K562 (cell line): ENCODE measurements at regions not wholly inside any gene's neighbourhood (a gene's known extent, or its start where the extent isn't known, plus 50 kb on each side); places are given as distances from the start of the nearest gene placed in this dataset.

Experiments
- ATAC-seq: fragments of 200-7000 bp; cut with Tn5 transposase; 3 replicates; pipeline ENCODE4 v1.9.1; 2020; ENCODE audit warnings: moderate library complexity
- BruUV-seq: library from RNA; stranded (reverse); fragments of 400-500 nt; replicated peaks from 2 replicates; lab custom pipeline; 2021; lab: Mats Ljungman, UMichigan
- CTCF ChIA-PET: fragments of 300-600 bp; formaldehyde crosslinking; extraction: SDS; loops from one replicate; lab custom pipeline; 2021; ENCODE audit warnings: low intra/inter-chr PET ratio; lab: Yijun Ruan, JAX
- POLR2A ChIA-PET: fragments of 300-600, 350-650 bp; sonication (Branson Sonifier 250); formaldehyde crosslinking; extraction: SDS; loops from one replicate; lab custom pipeline; 2021; ENCODE audit warnings: antibody characterized with exemption, inconsistent platforms; lab: Yijun Ruan, JAX
- DNase-seq, 4 experiments: peaks; one replicate each; pipeline versions ENCODE4 v3.0.0 to v3.0.0-alpha.2; 2011 to 2018; ENCODE audit warnings: low spot score in 3 of 4, mixed read lengths in 3 of 4; ENCODE audit errors: extremely low read depth in 1 of 4
- FAIRE-seq: peaks from 2 replicates; lab custom pipeline; 2011; peaks lifted over from hg19 to GRCh38; lab: Jason Lieb, UNC
- H2AFZ ChIP-seq: 2 replicates; pipeline ENCODE4 v1.6.0; 2011; ENCODE audit warnings: low read depth, low read length, control low read depth, inconsistent platforms
- H3K27ac ChIP-seq: fragments of 200-600 bp; 3 replicates; pipeline ENCODE4 v1.8.0; 2011; ENCODE audit warnings: low read depth, mild to moderate bottlenecking, control low read depth, inconsistent platforms, low read length, moderate library complexity, mixed read lengths; ENCODE audit errors: extremely low read depth
- H3K27me3 ChIP-seq, 2 experiments: fragments of 300-600 bp in 1 of 2; 2 replicates in 1 of 2; 3 replicates in 1 of 2; pipeline versions ENCODE4 v1.6.0 to v1.8.0; 2011; ENCODE audit warnings: inconsistent platforms in 2 of 2, low read length in 2 of 2, mild to moderate bottlenecking in 1 of 2, mixed read lengths in 1 of 2, moderate library complexity in 1 of 2; ENCODE audit not compliant: control insufficient read depth in 2 of 2, insufficient read depth in 2 of 2
- H3K36me3 ChIP-seq: fragments of 300-600 bp; 3 replicates; pipeline ENCODE4 v1.8.0; 2011; ENCODE audit warnings: mild to moderate bottlenecking, low read length, inconsistent platforms; ENCODE audit not compliant: control insufficient read depth, insufficient read depth
- H3K4me1 ChIP-seq, 2 experiments: fragments of 200-600 bp in 1 of 2; replicated peaks in 1 of 2; 2 replicates in 1 of 2; 3 replicates in 1 of 2; pipeline versions ENCODE4 v1.5.1 to v1.8.0; 2011; ENCODE audit warnings: inconsistent platforms in 2 of 2, low read length in 2 of 2, mild to moderate bottlenecking in 1 of 2, mixed read lengths in 1 of 2, moderate library complexity in 1 of 2; ENCODE audit not compliant: control insufficient read depth in 2 of 2, insufficient read depth in 2 of 2
- H3K4me2 ChIP-seq: 2 replicates; pipeline ENCODE4 v1.6.1; 2011; ENCODE audit warnings: low read length, control low read depth, inconsistent platforms, mixed read lengths; ENCODE audit not compliant: insufficient read depth
- H3K4me3 ChIP-seq: fragments of 200-600 bp; sonication (generic), shearing (Covaris generic); 2 replicates; pipeline ENCODE4 v1.5.1; 2016; ENCODE audit warnings: control low read depth, inconsistent platforms
- H3K79me2 ChIP-seq: fragments of 200-600 bp; 3 replicates; pipeline ENCODE4 v1.8.0; 2011; ENCODE audit warnings: low read length, inconsistent platforms; ENCODE audit not compliant: control insufficient read depth, insufficient read depth
- H3K9ac ChIP-seq, 2 experiments: 2 replicates each; pipeline versions ENCODE4 v1.6.0 to v1.6.1; 2011; ENCODE audit warnings: low read depth in 2 of 2, low read length in 2 of 2, control low read depth in 1 of 2, inconsistent platforms in 1 of 2, mild to moderate bottlenecking in 1 of 2, mixed read lengths in 1 of 2; ENCODE audit not compliant: insufficient read depth in 1 of 2
- H3K9me1 ChIP-seq: one replicate; pipeline ENCODE4 v1.6.0; 2011; ENCODE audit warnings: inconsistent platforms, mild to moderate bottlenecking, low read length, moderate library complexity; ENCODE audit not compliant: control insufficient read depth, insufficient read depth
- H3K9me3 ChIP-seq: replicated peaks from 2 replicates; pipeline ENCODE4 v1.5.1; 2011; ENCODE audit warnings: low read depth, low read length, inconsistent platforms; ENCODE audit not compliant: control insufficient read depth, insufficient read depth
- H4K20me1 ChIP-seq: replicated peaks from 2 replicates; pipeline ENCODE4 v1.6.1; 2011; ENCODE audit warnings: low read length, inconsistent platforms, mixed read lengths; ENCODE audit not compliant: control insufficient read depth, insufficient read depth
- BCOR ChIP-seq: fragments of 450-650 bp; IDR thresholded peaks from 2 replicates; pipeline ENCODE4 v1.6.1; 2016
- DDX20 ChIP-seq: fragments of 450-650 bp; IDR thresholded peaks from 2 replicates; pipeline ENCODE4 v1.6.1; 2016; ENCODE audit warnings: missing genetic modification characterization, low read depth, mild to moderate bottlenecking, missing compliant biosample characterization, moderate library complexity
- GTF2A2 ChIP-seq: IDR thresholded peaks from 2 replicates; pipeline ENCODE4 v1.6.1; 2016; ENCODE audit warnings: mild to moderate bottlenecking, missing genetic modification characterization, missing compliant biosample characterization
- GTF2E2 ChIP-seq: fragments of 200-800 bp; sonication (Bioruptor generic); IDR thresholded peaks from 2 replicates; pipeline ENCODE4 v1.6.1; 2016; ENCODE audit warnings: missing genetic modification characterization, missing compliant biosample characterization
- HNRNPUL1 ChIP-seq: fragments of 200-400 bp; formaldehyde crosslinking; IDR thresholded peaks from 2 replicates; pipeline ENCODE4 v1.6.1; 2017; ENCODE audit warnings: low read length
- MEF2A ChIP-seq: IDR thresholded peaks from 2 replicates; pipeline ENCODE4 v1.6.1; 2011; ENCODE audit warnings: low read depth, mild to moderate bottlenecking, low read length, moderate library complexity; ENCODE audit not compliant: control insufficient read depth
- POLR2AphosphoS5 ChIP-seq: IDR thresholded peaks from 2 replicates; pipeline ENCODE4 v1.6.1; 2011; ENCODE audit warnings: mild to moderate bottlenecking, low read depth, low read length, moderate library complexity; ENCODE audit not compliant: control insufficient read depth, insufficient read depth
- TFAM ChIP-seq: fragments of 250-450 bp; sonication (Bioruptor Pico); conservative IDR thresholded peaks from 2 replicates; pipeline ENCODE4 v1.5.0; 2021; ENCODE audit warnings: mild to moderate bottlenecking, moderate library complexity
- ZBTB8A ChIP-seq: fragments of 450-650 bp; IDR thresholded peaks from 2 replicates; pipeline ENCODE4 v1.6.1; 2018; ENCODE audit warnings: mild to moderate bottlenecking, moderate library complexity; ENCODE audit not compliant: partially characterized antibody
- ZNF23 ChIP-seq: fragments of 250-450 bp; sonication (Bioruptor Pico); IDR thresholded peaks from 2 replicates; pipeline ENCODE4 v1.4.0; 2020; ENCODE audit warnings: mild to moderate bottlenecking
- WGBS: fragments of 100-300 bp; shearing (Covaris generic); methylation state at CpG from one replicate; pipeline ENCODE4 v1.1.6; 2016; ENCODE audit warnings: low coverage, mixed read lengths; ENCODE audit not compliant: insufficient coverage; ENCODE audit errors: missing lambda C conversion rate; 5-methylcytosine and 5-hydroxymethylcytosine counted together
- in situ Hi-C: fragments of 300-500 bp; cut with MboI; formaldehyde crosslinking; loops from 4 replicates; pipeline ENCODE4 v1.15.0; 2018; ENCODE audit warnings: inconsistent platforms, mixed read lengths
- intact Hi-C: fragments of 100-400 bp; cut with micrococcal nuclease; formaldehyde crosslinking; loops from 2 replicates; pipeline ENCODE4 v1.14.2; 2022
- TF ChIP-seq, protein P1 (sequence below): fragments of 250-450 bp; sonication (Bioruptor Pico); IDR thresholded peaks from 2 replicates; pipeline ENCODE4 v1.5.0; 2022; ENCODE audit warnings: mild to moderate bottlenecking
- TF ChIP-seq, protein P2 (sequence below): fragments of 250-450 bp; sonication (Bioruptor Pico); IDR thresholded peaks from 2 replicates; pipeline ENCODE4 v1.4.0; 2020
- TF ChIP-seq, protein P3 (sequence below), 3 experiments: fragments of 200-800 bp in 1 of 3; fragments of 250-450 bp in 1 of 3; fragments of 450-650 bp in 1 of 3; sonication (Bioruptor Pico) in 1 of 3; sonication (Bioruptor generic) in 1 of 3; formaldehyde crosslinking in 1 of 3; IDR thresholded peaks; 2 replicates each; pipeline versions ENCODE4 v1.6.1 to v1.8.0; 2016 to 2022; ENCODE audit warnings: mild to moderate bottlenecking in 2 of 3, missing genetic modification characterization in 2 of 3, missing compliant biosample characterization in 1 of 3, moderate library complexity in 1 of 3

DNA sequence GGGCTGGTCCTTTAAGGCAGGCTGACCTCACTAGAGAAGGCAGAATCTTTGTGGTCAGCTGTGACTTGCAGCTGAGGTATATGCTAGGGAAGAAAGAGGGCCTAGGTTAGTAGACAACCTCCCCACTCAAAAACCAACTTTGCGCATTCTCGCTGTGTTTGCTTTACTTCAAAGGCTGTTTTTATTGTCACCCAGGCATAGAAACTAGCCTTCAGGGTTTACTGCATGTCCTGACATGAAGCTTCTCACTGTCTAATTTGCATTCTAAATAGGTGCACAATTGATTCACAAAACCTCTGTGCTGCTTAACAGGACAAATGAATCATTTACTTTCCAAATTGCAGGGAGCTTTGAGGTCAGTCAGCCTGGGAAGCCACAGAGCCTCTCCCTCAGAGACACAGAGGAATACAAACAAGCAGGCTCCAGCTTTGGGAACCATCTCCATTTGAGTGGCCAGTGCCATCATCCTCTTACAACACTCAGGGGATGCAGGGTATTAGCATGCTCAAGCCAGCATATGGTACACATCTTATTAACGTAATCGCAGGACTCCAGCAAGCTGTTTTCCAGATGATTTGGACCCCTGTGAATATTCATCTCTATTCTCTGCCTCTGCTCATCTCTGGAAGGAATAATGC lies 596.4 kb upstream of the GHITM start (continued):
- TF ChIP-seq, protein P1, sequence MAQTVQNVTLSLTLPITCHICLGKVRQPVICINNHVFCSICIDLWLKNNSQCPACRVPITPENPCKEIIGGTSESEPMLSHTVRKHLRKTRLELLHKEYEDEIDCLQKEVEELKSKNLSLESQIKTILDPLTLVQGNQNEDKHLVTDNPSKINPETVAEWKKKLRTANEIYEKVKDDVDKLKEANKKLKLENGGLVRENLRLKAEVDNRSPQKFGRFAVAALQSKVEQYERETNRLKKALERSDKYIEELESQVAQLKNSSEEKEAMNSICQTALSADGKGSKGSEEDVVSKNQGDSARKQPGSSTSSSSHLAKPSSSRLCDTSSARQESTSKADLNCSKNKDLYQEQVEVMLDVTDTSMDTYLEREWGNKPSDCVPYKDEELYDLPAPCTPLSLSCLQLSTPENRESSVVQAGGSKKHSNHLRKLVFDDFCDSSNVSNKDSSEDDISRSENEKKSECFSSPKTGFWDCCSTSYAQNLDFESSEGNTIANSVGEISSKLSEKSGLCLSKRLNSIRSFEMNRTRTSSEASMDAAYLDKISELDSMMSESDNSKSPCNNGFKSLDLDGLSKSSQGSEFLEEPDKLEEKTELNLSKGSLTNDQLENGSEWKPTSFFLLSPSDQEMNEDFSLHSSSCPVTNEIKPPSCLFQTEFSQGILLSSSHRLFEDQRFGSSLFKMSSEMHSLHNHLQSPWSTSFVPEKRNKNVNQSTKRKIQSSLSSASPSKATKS, result no peak
- TF ChIP-seq ZNF23 (CRISPR knock-in tag), result no peak
- no peak for TF ChIP-seq ZBTB8A
- no peak for TF ChIP-seq GTF2E2

DNA sequence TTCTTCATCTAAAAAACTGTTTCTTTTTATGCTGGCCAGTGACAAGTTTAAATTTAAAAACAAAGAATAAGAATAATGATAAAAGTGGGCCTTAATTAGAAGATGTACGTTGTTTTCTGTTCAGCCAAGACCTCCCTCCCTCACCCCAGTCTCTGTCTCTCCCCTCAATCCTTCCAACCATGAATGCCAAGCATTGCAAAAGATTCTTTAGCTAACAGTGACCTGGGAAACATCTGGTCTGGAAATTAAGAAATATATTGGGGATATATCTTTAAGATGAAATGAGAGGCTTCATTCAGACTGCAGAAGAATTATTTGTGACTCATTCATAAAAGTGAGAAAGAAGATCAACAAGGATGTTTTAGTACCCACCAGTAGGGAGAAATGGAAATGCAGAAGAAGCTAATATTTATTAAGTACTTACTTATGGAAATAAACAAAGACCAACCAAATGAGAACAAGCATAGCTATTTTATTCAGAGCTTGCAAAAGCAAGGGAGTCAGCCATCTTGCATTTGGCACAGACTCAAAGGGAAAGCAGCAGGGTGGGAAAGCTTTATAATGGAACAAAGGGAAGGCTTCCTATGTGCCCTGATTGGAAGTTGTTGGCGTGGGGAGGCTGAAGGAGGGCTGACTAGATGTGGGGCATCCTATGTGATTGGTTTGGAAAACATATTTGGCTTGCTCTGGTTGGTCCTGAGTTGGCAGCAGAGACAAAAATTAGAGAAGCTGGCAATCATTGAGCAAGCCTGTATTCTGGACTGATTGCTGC lies 595.4 kb upstream of the GHITM start:
- no peak overlapping the region for H3K27ac ChIP-seq
- CTCF ChIA-PET, result no interaction called here
- H3K9me1 ChIP-seq, result no peaks in the 10 kb centered on the region
- FAIRE-seq, result no peak
- no peaks in the 10 kb centered on the region for H3K79me2 ChIP-seq
- no peaks in the 10 kb centered on the region for H3K36me3 ChIP-seq
- BruUV-seq, result no TSS peak
- no peak for DNase-seq
- in situ Hi-C loops (no loop called here), intact Hi-C loops (no loop called here)
- no peak overlapping the region for H3K4me3 ChIP-seq
- H4K20me1 ChIP-seq, result no peaks in the 10 kb centered on the region
- no peak overlapping the region for H2AFZ ChIP-seq
- ATAC-seq, result no peak
- H3K9ac ChIP-seq, result no peak overlapping the region
- H3K4me1 ChIP-seq, result no peaks in the 10 kb centered on the region
- no peaks in the 10 kb centered on the region; the same call in 1 of the 2 replicates for H3K9me3 ChIP-seq
- 5% methylated on average over 2 of the region's 2 CpGs for WGBS
- no peak overlapping the region for H3K4me2 ChIP-seq
- POLR2A ChIA-PET, result no interaction called here
- H3K27me3 ChIP-seq, result no peaks in the 10 kb centered on the region
- no peak for TF ChIP-seq POLR2AphosphoS5
- TF ChIP-seq TFAM, result no peak
- TF ChIP-seq MEF2A, result no peak
- no peak for TF ChIP-seq GTF2A2 (tag)
- TF ChIP-seq, protein P2, sequence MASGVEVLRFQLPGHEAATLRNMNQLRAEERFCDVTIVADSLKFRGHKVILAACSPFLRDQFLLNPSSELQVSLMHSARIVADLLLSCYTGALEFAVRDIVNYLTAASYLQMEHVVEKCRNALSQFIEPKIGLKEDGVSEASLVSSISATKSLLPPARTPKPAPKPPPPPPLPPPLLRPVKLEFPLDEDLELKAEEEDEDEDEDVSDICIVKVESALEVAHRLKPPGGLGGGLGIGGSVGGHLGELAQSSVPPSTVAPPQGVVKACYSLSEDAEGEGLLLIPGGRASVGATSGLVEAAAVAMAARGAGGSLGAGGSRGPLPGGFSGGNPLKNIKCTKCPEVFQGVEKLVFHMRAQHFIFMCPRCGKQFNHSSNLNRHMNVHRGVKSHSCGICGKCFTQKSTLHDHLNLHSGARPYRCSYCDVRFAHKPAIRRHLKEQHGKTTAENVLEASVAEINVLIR (CRISPR knock-in tag), result no peak
- no peak for TF ChIP-seq HNRNPUL1
- no peak for TF ChIP-seq BCOR
- TF ChIP-seq, protein P3, sequence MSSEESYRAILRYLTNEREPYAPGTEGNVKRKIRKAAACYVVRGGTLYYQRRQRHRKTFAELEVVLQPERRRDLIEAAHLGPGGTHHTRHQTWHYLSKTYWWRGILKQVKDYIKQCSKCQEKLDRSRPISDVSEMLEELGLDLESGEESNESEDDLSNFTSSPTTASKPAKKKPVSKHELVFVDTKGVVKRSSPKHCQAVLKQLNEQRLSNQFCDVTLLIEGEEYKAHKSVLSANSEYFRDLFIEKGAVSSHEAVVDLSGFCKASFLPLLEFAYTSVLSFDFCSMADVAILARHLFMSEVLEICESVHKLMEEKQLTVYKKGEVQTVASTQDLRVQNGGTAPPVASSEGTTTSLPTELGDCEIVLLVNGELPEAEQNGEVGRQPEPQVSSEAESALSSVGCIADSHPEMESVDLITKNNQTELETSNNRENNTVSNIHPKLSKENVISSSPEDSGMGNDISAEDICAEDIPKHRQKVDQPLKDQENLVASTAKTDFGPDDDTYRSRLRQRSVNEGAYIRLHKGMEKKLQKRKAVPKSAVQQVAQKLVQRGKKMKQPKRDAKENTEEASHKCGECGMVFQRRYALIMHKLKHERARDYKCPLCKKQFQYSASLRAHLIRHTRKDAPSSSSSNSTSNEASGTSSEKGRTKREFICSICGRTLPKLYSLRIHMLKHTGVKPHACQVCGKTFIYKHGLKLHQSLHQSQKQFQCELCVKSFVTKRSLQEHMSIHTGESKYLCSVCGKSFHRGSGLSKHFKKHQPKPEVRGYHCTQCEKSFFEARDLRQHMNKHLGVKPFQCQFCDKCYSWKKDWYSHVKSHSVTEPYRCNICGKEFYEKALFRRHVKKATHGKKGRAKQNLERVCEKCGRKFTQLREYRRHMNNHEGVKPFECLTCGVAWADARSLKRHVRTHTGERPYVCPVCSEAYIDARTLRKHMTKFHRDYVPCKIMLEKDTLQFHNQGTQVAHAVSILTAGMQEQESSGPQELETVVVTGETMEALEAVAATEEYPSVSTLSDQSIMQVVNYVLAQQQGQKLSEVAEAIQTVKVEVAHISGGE (CRISPR knock-in tag; IDR thresholded peaks at IDR 0.05), result no peak
- TF ChIP-seq DDX20 (tag), result no peak
